ENCODE measurements at regions not wholly inside any gene's neighbourhood (a gene's known extent, or its start where the extent isn't known, plus 50 kb on each side); places are given as distances from the start of the nearest gene placed in this dataset.

DNA sequence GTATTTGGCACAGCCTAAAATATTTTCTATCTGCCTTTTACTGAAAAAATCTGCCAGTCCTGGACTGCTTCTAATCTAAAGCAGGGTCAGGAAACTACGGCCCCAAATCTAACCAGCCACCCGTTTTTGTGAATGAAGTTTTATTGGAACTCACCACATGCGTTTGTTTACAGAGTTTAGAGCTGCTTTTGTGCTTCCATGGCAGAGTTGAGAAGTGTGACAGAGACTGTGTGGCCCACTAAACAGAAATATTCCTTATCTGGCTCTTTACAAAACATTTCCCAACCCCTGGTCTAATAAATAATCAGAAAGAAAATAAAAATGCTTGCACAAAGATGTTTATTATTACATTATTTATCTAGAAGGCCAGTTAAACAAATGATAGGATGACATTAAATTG, 110.2 kb downstream of the COPRS start:
- CTCF ChIA-PET: no interaction called here
- DNase-seq (ENCODE audit: extremely low spot score): no peak
- POLR2A ChIA-PET: no interaction called here
- TF ChIP-seq CTCF (IDR thresholded peaks at IDR 0.05; ENCODE audit: control extremely low read depth, extremely low read depth, low read depth, missing control alignments): no peak

DNA sequence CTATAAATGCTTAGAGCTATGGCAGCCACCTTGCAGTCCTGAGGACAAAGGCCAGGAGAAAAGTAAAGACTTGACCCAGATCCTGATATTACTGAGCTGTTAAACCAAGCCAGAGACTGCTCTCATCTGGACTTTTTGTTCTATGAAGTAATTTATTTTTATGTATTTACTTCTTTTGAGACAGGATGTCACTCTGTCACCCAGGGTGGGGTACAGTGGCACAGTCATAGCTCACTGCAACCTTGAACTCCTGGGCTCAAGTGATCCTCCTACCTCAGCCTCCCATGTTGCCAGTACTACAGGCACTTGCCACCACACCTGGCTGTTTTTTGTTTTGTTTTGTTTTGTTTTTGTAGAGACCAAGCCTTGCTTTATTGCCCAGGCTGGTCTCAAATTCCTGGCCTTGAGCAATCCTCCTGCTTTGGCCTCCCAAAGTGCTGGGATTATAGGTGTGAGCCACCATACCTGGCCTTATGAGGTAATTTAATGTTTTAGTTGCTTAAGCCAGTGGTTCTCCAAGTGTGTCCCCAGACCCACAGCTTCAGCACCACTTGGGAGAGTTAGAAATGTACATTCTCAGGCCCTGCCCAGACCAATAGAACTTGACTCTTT, 112.1 kb downstream of the COPRS start:
- DNase-seq (ENCODE audit: extremely low spot score): no peak
- ChIA-PET CTCF (interaction anchor here (1.5 kb wide), 1 partner anchor 23 kb away, joined by 3 read pairs; no protein-coding TSS in a partner anchor), POLR2A (interaction anchor here (0.6 kb wide), 1 partner anchor 124 kb away, joined by 3 read pairs; no protein-coding TSS in a partner anchor)
- no peak for TF ChIP-seq CTCF (IDR thresholded peaks at IDR 0.05; ENCODE audit: control extremely low read depth, extremely low read depth, low read depth, missing control alignments)

GRCh38 chr17:31745964-31746600, 113.0 kb downstream of the COPRS start:
- ChIA-PET POLR2A (interaction anchor here (0.6 kb wide), 1 partner anchor 124 kb away, joined by 3 read pairs; no protein-coding TSS in a partner anchor), CTCF (interaction anchor here (1.5 kb wide), 1 partner anchor 22 kb away, joined by 3 read pairs; no protein-coding TSS in a partner anchor)
- no peak for DNase-seq (ENCODE audit: extremely low spot score)
- no peak for TF ChIP-seq CTCF (IDR thresholded peaks at IDR 0.05; ENCODE audit: control extremely low read depth, extremely low read depth, low read depth, missing control alignments)

DNA sequence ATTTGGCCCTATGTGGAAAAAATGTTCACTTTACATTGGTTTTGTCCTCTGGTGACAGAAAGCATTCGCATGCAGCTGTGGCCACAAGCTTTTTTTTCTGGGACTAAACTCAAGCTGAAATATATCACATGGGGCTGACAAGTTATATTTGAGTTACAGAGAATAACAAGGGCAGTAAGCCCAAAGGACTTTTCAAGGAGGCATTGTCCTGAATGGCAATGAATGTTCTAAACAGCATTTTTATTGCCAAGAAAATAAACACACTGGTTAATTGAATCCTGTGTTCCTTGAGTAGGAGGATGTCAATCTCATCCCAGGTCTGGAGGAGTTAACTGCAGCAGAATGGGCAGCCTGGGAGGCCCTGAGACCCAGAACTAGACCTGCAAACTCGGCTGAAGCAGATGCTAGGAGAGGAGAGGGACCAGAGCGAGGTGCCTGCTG, 114.5 kb downstream of the COPRS start:
- ChIA-PET POLR2A (no interaction called here), CTCF (no interaction called here)
- no peak for TF ChIP-seq CTCF (IDR thresholded peaks at IDR 0.05; ENCODE audit: control extremely low read depth, extremely low read depth, low read depth, missing control alignments)
- DNase-seq (ENCODE audit: extremely low spot score): no peak

GRCh38 chr17:31743797-31744196, 115.2 kb downstream of the COPRS start:
- DNase-seq (ENCODE audit: extremely low spot score): no peak
- CTCF ChIA-PET: interaction anchor here (1.1 kb wide), 1 partner anchor 98 kb away, joined by 3 read pairs; no protein-coding TSS in a partner anchor
- no peak for TF ChIP-seq CTCF (IDR thresholded peaks at IDR 0.05; ENCODE audit: control extremely low read depth, extremely low read depth, low read depth, missing control alignments)
- POLR2A ChIA-PET: no interaction called here

DNA sequence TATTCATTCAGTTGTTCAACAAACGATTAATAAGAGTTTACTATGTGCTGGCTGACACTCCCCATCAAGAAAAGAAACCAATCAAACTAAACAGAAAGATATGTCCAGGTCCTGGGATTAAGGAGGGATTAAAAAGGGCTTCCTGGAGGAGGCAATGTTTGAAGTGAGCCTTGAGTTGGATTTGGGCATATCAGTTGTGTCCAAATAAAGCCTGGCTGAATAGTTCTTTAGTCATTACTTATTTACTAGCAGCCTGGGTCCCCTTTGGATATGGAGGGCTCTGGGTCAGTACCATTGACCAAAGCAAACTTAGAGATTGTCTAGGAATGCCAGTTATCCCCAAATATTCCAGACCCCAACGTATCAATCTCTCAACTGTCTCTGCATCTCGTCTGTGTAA, 117.7 kb downstream of the COPRS start:
- no peak for TF ChIP-seq CTCF (IDR thresholded peaks at IDR 0.05; ENCODE audit: control extremely low read depth, extremely low read depth, low read depth, missing control alignments)
- DNase-seq (ENCODE audit: extremely low spot score): no peak
- ChIA-PET CTCF (no interaction called here), POLR2A (no interaction called here)

All from GM10248 (cell line).